AG04449 (cell line): ENCODE measurements at regions not wholly inside any gene's neighbourhood (a gene's known extent, or its start where the extent isn't known, plus 50 kb on each side); places are given as distances from the start of the nearest gene placed in this dataset.

Experiments
- CTCF ChIA-PET: fragments of 350-600 bp; formaldehyde crosslinking; extraction: SDS; loops from one replicate; lab custom pipeline; 2021; ENCODE audit warnings: antibody characterized with exemption; lab: Yijun Ruan, JAX
- POLR2A ChIA-PET: fragments of 400-600, 350-600 bp; formaldehyde crosslinking; extraction: SDS; loops from one replicate; lab custom pipeline; 2020; ENCODE audit warnings: antibody characterized with exemption, inconsistent platforms; lab: Yijun Ruan, JAX
- DNase-seq: peaks from one replicate; pipeline ENCODE4 v3.0.0-alpha.2; 2010; ENCODE audit warnings: low read depth, low spot score
- H3K4me3 ChIP-seq: 2 replicates; pipeline ENCODE4 v1.5.1; 2011; ENCODE audit warnings: low read depth, mild to moderate bottlenecking, control low read depth, low read length
- TF ChIP-seq, protein P1 (sequence below): IDR thresholded peaks from one replicate; pipeline ENCODE4 v1.5.1; 2011; ENCODE audit warnings: mild to moderate bottlenecking, moderate library complexity, low read length, control low read depth, inconsistent platforms; ENCODE audit not compliant: insufficient read depth; ENCODE audit errors: missing control alignments

DNA sequence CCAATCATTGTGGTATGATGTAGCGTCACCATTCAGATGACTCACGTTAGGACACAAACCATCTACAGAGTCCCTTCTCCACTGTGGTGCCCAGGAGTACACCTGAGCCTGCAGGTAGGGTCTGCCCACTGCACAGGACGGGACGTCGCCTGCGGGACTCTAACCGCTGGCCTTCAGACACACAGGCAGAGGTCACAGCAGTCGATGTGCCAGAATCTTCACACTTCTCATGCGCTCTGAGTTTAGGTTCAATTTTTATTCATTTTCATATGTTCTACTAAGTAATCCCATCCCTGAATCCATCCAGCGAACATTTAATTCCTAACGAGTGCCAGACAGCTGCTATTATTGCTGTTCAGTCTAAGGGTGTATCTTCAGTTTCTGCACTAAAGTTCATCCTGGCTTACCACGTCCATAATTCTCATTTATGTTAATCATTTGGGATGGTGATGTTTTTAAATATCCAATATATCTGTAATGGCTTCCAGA lies 73.3 kb downstream of the CXCL12 start:
- CTCF ChIA-PET: interaction anchor here (0.6 to 4.3 kb wide), 51 partner anchors 9 to 662 kb away, joined by 3 to 31 read pairs (median 4); no protein-coding TSS in a partner anchor

DNA sequence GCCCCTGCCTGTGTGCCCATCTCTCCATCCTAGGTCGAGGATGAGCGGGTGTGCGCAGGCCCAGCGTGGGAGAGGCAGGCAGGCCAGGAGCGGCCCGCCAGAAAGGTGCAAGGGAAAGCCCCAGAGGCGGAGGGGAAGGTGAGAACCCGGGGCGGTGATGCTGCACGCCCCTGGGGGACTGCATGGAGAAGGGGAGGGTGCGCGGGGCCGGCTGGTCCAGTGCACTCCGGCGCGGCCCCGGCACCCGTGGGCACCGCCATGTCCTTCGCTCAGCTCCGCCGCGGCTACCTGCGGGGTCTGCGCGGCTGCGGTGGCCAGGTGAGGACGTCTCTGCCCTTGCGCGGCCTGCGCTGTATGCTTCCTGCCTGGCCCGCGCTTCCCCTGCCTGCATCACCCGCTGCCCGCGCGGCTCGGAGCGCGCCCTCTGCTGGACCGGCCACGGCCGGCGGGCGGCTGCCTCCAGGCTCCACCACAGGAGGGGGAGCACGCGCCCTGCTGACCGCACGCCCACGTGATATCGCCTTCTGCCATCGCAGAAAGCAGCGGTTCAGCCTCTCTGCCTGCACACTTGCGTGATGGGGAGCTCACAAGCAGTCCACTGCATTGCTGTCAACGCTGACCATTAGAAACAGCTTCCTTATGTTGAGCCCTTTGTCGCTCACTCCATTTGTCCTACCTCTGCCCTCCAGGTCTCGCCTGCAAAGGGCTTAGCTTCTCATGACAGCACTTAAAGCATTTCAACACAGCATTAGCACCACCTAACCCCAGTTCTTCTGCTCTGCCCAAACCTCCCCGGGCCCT lies 73.9 kb downstream of the CXCL12 start:
- POLR2A ChIA-PET: no interaction called here
- TF ChIP-seq, protein P1, sequence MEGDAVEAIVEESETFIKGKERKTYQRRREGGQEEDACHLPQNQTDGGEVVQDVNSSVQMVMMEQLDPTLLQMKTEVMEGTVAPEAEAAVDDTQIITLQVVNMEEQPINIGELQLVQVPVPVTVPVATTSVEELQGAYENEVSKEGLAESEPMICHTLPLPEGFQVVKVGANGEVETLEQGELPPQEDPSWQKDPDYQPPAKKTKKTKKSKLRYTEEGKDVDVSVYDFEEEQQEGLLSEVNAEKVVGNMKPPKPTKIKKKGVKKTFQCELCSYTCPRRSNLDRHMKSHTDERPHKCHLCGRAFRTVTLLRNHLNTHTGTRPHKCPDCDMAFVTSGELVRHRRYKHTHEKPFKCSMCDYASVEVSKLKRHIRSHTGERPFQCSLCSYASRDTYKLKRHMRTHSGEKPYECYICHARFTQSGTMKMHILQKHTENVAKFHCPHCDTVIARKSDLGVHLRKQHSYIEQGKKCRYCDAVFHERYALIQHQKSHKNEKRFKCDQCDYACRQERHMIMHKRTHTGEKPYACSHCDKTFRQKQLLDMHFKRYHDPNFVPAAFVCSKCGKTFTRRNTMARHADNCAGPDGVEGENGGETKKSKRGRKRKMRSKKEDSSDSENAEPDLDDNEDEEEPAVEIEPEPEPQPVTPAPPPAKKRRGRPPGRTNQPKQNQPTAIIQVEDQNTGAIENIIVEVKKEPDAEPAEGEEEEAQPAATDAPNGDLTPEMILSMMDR: peak; percentile 91
- CTCF ChIA-PET: interaction anchor here (0.6 to 4.3 kb wide), 58 partner anchors 8 to 661 kb away, joined by 3 to 31 read pairs (median 4); no protein-coding TSS in a partner anchor
- DNase-seq: no peak
- peak overlapping the region; percentile 23 for H3K4me3 ChIP-seq

More for the DNA sequence above, 73.3 kb downstream of the CXCL12 start:
- POLR2A ChIA-PET: no interaction called here
- no peak overlapping the region for H3K4me3 ChIP-seq
- TF ChIP-seq, protein P1: no peak
- no peak for DNase-seq

DNA sequence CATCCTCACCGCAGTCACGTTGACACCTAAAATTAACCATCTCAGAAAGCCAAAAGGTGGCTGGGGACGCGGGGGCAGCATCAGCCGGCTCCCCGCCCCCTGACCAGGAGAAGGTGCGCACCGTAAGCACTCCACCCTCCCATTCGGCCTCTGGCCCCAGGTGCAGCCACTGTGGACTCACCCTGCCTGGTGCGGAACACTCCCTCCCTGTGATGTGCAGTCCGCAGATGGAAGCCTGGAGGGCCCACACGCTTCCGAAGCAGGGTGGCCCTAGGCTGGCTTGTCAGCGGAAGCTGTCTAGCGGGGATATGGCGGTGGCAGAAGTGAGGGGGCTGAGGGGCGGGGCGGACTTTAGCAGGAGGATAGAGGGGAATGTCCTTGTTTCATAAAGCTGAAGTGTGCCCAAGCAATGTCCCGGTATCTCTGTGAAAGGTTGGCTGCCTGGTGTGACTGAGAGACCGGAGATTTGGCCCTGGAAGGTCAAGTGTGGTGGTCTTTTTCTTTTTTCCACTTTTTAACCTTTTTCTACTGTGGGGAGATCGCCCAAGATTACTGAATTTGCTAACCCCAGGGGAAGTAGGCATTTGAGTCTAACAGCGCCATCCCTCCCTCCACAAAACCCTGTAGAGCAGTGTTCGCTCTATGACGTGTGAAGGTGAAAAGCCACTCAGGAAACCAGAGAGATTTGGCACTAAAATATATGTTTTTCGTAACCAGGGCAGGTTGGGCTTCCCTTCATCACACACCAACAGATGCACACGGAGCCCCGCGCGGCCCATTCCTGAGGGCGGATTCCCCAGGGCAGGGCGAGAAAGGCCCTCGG lies 74.7 kb downstream of the CXCL12 start:
- no peak overlapping the region for H3K4me3 ChIP-seq
- POLR2A ChIA-PET: no interaction called here
- CTCF ChIA-PET: interaction anchor here (0.6 to 4.3 kb wide), 32 partner anchors 8 to 661 kb away, joined by 3 to 31 read pairs (median 4); no protein-coding TSS in a partner anchor

GRCh38 chr10:44309361-44309760 lies 75.5 kb downstream of the CXCL12 start:
- ChIA-PET POLR2A (no interaction called here), CTCF (interaction anchor here (0.6 to 3.1 kb wide), 4 partner anchors 12 to 636 kb away, joined by 3 to 18 read pairs (median 4); no protein-coding TSS in a partner anchor)
- H3K4me3 ChIP-seq: no peak overlapping the region
- TF ChIP-seq, protein P1: no peak
- DNase-seq: no peak

More for the DNA sequence above, 74.7 kb downstream of the CXCL12 start:
- no peak for DNase-seq
- TF ChIP-seq, protein P1: no peak

GRCh38 chr10:44308935-44309334 lies 76.0 kb downstream of the CXCL12 start:
- ChIA-PET POLR2A (no interaction called here), CTCF (interaction anchor here (0.7 to 1.1 kb wide), 4 partner anchors 74 to 636 kb away, joined by 3 to 4 read pairs (median 3); no protein-coding TSS in a partner anchor)
- no peak overlapping the region for H3K4me3 ChIP-seq
- DNase-seq: no peak
- TF ChIP-seq, protein P1: no peak
